ENCODE measurements at regions not wholly inside any gene's neighbourhood (a gene's known extent, or its start where the extent isn't known, plus 50 kb on each side); places are given as distances from the start of the nearest gene placed in this dataset.

- Histone ChIP-seq H3K4me1 (ENCODE audit: insufficient read depth, low read length, poor library complexity, severe bottlenecking) (no peaks in the 10 kb centered on the region), H3F3A (ENCODE audit: low read depth) (no peaks in the 10 kb centered on the region), H3K36me3 (ENCODE audit: insufficient read depth, low read length) (no peaks in the 10 kb centered on the region), H3K9me2 (replicated peaks; ENCODE audit: low read depth, low read length) (no peaks in the 10 kb centered on the region), H3K9me3 (ENCODE audit: insufficient read depth, low read depth, low read length) (no peaks in the 10 kb centered on the region), H3K27me3 (ENCODE audit: insufficient read depth, low read length, poor library complexity, severe bottlenecking) (no peaks in the 10 kb centered on the region), H3K4me2 (ENCODE audit: low read depth, low read length, poor library complexity, severe bottlenecking) (no peak overlapping the region), H4K20me1 (ENCODE audit: insufficient read depth, low read length, poor library complexity, severe bottlenecking) (no peaks in the 10 kb centered on the region), H2AFZ (ENCODE audit: low read length) (no peak overlapping the region), H3K4me3 (ENCODE audit: low read length, poor library complexity, severe bottlenecking) (no peak overlapping the region), H3K9ac (ENCODE audit: low read depth, low read length, poor library complexity, severe bottlenecking) (no peak overlapping the region), H3K79me2 (ENCODE audit: insufficient read depth, low read length) (no peaks in the 10 kb centered on the region)
- no peak for TF ChIP-seq EZH2phosphoT487 (IDR thresholded peaks at IDR 0.05; ENCODE audit: borderline replicate concordance)
- no peak for TF ChIP-seq CTCF (conservative IDR thresholded peaks at IDR 0.05; ENCODE audit: low read length)
Observed at GRCh38 chr16:9417898-9418297, 326.5 kb downstream of the HAPSTR1 start.

GRCh38 chr16:9419161-9419560 is 327.7 kb downstream of the HAPSTR1 start:
- Histone ChIP-seq H3K4me2 (ENCODE audit: low read depth, low read length, poor library complexity, severe bottlenecking) (no peak overlapping the region), H3K4me3 (ENCODE audit: low read length, poor library complexity, severe bottlenecking) (no peak overlapping the region), H3K36me3 (ENCODE audit: insufficient read depth, low read length) (no peaks in the 10 kb centered on the region), H3K9ac (ENCODE audit: low read depth, low read length, poor library complexity, severe bottlenecking) (no peak overlapping the region), H3K9me3 (ENCODE audit: insufficient read depth, low read depth, low read length) (no peaks in the 10 kb centered on the region), H3K9me2 (replicated peaks; ENCODE audit: low read depth, low read length) (no peaks in the 10 kb centered on the region), H4K20me1 (ENCODE audit: insufficient read depth, low read length, poor library complexity, severe bottlenecking) (no peaks in the 10 kb centered on the region), H3K79me2 (ENCODE audit: insufficient read depth, low read length) (no peaks in the 10 kb centered on the region), H3K4me1 (ENCODE audit: insufficient read depth, low read length, poor library complexity, severe bottlenecking) (no peaks in the 10 kb centered on the region), H2AFZ (ENCODE audit: low read length) (no peak overlapping the region), H3K27me3 (ENCODE audit: insufficient read depth, low read length, poor library complexity, severe bottlenecking) (no peaks in the 10 kb centered on the region), H3F3A (ENCODE audit: low read depth) (no peaks in the 10 kb centered on the region)
- TF ChIP-seq CTCF (conservative IDR thresholded peaks at IDR 0.05; ENCODE audit: low read length): no peak
- TF ChIP-seq EZH2phosphoT487 (IDR thresholded peaks at IDR 0.05; ENCODE audit: borderline replicate concordance): no peak

GRCh38 chr16:9422762-9423513 is 331.5 kb downstream of the HAPSTR1 start:
- Histone ChIP-seq H2AFZ (ENCODE audit: low read length) (no peak overlapping the region), H3K36me3 (ENCODE audit: insufficient read depth, low read length) (no peaks in the 10 kb centered on the region), H3K9me3 (ENCODE audit: insufficient read depth, low read depth, low read length) (no peaks in the 10 kb centered on the region), H3K79me2 (ENCODE audit: insufficient read depth, low read length) (no peaks in the 10 kb centered on the region), H3K9ac (ENCODE audit: low read depth, low read length, poor library complexity, severe bottlenecking) (no peak overlapping the region), H3K4me2 (ENCODE audit: low read depth, low read length, poor library complexity, severe bottlenecking) (no peak overlapping the region), H3F3A (ENCODE audit: low read depth) (no peaks in the 10 kb centered on the region), H3K27me3 (ENCODE audit: insufficient read depth, low read length, poor library complexity, severe bottlenecking) (no peaks in the 10 kb centered on the region), H3K4me1 (ENCODE audit: insufficient read depth, low read length, poor library complexity, severe bottlenecking) (no peaks in the 10 kb centered on the region), H4K20me1 (ENCODE audit: insufficient read depth, low read length, poor library complexity, severe bottlenecking) (no peaks in the 10 kb centered on the region), H3K4me3 (ENCODE audit: low read length, poor library complexity, severe bottlenecking) (no peak overlapping the region), H3K9me2 (replicated peaks; ENCODE audit: low read depth, low read length) (no peaks in the 10 kb centered on the region)
- TF ChIP-seq EZH2phosphoT487 (IDR thresholded peaks at IDR 0.05; ENCODE audit: borderline replicate concordance) (no peak), CTCF (conservative IDR thresholded peaks at IDR 0.05; ENCODE audit: low read length) (no peak)
